HG03565 (cell line): ENCODE measurements at regions not wholly inside any gene's neighbourhood (a gene's known extent, or its start where the extent isn't known, plus 50 kb on each side); places are given as distances from the start of the nearest gene placed in this dataset.
"Not testable (repeated sequence)": the region's sequence is repeated elsewhere in the genome, so short reads cannot be mapped to it uniquely, and the experiment has no call there.

Experiments used
- ATAC-seq: cut with Tn5 transposase; IDR thresholded peaks from one replicate; pipeline ENCODE4 v1.9.1; 2021; ENCODE audit warnings: mild to moderate bottlenecking, moderate library complexity; ENCODE audit not compliant: unreplicated experiment

DNA sequence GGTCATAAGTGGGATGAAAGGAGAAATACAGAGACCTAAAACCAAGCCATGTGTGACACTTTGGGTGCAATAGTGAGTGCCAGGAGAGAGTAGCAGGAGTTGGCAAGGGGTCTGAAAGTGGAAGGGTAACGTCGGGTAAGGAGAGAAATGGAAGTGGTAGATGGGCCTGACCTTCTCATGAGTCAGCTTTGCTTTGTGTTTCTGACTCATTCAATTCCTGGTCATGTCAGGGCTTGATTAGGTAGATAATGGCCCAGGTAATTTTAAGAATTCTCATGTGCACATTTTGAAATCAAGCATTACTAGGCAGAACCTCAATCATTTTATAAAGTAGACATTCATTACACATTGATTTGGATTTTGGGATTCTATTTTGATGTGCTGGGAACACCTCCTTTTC, 262.5 kb downstream of the SOX2 start:
- no peak for ATAC-seq

DNA sequence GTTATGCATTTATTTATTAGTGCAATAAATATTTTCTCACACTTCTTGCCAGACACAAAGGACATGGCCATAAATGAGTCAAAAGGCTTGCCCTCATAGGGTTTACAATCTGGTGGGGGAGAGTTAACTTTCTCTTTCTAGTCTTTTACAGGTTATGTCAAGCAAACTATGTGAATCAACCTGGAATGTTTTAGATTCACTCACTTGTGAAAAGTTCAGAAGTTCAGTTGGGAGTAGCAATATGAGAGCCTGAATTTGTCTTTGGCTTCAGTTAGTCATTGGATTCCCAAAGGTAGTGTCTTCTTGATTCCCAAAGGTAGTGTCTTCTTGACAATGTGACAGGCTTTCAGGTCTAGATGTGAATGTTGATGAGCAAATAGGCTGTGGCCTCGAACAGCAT, 264.8 kb downstream of the SOX2 start:
- ATAC-seq: no peak

DNA sequence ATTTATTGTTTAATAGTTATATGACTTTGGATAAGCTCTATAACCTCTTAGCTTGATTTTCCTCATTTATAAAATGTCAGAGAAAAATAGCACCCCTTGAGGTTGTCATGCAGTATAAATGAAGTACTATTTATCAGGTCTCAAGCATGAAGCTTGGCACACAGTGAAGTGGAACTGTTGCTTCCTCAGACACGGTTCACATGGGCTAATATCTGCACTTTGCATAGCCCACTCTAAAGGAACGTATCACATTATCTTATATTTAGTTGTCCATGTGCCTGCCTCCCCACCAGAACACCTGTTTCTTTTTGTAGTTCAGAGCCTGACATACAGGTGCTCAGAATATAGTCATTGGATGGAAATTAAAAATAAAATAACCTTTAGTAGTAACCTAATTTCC, 273.7 kb downstream of the SOX2 start:
- no peak for ATAC-seq

DNA sequence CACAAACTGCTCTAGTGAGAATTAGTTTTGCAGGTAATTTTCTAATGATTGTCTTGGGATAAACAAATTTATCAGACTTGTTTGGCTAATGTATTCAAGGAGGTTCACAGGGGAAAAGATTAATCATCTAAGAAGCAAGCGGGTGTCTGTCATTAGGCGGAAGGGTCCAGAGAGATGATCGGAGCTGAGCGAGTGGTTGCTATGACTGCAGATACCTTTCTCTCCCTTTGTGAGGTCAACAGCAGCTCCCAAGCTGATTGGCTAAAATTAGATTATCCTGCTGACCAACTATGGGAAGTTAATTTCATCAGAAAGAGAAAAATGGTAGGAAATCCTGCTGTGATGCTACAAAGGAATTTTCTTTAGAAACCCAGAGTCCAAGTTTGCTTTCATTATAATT, 276.0 kb downstream of the SOX2 start:
- no peak for ATAC-seq

DNA sequence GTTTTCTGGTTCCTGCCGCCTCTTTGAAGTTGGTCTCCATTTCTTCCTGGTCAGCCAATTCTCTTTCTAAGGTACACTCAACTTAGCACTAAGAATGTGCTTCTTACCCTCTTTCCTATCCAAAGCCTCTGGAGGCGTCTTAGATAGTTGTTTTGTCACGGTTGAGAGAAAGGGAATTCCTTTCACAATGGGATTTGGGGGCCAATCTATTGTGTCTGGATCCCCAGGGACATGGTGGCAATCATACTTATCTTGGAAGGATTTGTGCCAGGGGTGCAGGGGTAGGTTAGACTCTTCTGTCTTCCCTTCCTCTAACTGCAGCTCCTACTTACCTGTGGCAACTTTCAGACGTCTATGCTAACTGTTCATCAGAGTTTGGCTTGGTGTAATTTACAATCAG, 287.1 kb downstream of the SOX2 start:
- ATAC-seq: no peak

DNA sequence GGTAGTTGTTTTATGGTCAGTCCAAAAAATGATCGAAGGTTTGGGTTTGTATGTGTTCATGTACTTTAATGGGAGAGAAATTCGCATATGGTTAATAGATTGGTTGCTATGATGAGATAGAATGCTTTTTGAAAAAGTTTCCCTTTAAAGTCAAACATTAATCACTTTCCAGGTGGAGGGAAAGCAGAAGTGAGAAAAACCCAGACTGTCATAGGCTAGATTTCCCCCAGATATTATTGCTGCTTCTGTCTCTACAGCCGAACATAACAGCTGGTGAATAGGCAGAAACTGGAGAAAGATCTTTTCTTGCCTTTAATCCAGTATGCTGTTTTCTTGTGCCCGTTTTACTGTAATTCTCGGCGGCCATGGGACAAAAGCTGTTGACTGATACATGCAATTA, 287.6 kb downstream of the SOX2 start:
- ATAC-seq: no peak

DNA sequence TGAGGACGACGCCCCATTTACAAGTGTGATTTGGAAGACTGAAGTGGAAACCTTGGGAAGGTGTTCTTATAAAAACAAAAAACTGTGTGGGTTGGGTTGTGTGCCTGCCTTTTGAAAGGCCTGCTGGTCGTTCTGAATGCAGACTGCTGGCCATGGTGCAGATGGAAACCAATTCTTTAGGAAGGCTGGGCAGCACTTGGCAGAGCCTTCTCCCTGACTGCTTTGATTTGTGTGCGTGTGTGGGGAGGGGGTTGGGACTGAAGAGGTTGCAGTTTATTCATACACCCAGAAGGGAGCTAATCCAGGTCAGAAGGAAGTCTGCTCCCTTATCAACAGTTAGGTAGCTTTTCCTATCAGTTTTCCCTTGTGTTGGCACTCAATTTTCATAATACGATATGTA, 288.7 kb downstream of the SOX2 start:
- ATAC-seq: no peak

DNA sequence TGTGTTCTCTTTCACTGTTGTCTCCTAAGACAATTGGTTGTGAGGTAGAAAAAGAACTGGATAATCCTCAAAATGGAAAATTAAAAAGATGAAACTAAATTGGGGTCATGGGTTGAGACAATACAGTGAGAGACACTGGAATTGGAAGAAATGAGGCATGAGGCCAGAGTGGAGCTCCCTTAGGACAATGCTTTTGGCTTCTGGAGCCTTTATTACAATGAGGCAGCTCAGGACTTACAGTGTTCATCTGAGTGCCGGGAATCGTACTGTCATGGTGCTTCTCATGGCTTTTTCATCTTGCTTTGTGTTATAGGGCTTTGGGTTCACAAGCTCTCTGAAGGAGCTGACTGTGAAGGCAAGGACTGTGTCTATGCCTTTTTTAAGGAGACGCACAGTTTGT, 293.5 kb downstream of the SOX2 start:
- ATAC-seq: no peak

DNA sequence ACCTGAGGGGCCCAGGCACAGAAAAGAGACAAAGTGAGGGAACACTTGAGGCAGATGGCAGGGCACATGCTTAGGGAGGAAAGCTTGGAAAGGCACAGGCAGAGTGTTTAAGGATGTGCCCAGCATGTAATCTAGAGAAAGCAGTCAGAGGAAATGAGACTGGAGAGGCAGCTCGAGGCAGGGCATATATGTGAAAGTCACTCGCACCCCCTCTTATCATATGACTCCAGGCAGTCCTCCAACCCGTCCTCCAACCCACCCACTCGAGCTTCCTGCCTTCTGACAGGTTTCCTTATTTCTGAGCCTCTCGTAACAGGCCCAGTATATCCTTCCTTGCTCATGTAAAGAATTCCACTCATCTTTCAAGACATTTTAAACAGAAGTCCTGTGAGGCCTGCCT, 294.0 kb downstream of the SOX2 start:
- no peak for ATAC-seq

DNA sequence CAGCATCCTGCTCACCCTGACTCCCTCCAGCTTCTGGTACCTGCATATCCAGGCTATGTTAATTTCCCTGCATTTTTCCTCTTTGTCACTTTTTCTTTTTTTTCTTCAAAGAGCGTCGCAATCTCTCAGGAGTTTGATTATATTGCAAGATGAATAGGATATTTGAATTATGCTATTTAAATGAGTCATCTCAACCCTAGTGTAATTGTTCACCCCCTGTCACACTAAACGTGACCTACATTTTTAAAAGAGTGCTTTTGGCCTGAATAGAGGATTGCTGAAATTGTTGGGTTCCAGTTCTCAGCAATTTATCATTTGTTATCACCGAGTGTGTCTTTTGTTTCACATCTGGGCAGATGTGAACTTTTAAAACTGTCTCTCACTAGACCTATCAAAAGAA, 294.7 kb downstream of the SOX2 start:
- ATAC-seq: no peak

DNA sequence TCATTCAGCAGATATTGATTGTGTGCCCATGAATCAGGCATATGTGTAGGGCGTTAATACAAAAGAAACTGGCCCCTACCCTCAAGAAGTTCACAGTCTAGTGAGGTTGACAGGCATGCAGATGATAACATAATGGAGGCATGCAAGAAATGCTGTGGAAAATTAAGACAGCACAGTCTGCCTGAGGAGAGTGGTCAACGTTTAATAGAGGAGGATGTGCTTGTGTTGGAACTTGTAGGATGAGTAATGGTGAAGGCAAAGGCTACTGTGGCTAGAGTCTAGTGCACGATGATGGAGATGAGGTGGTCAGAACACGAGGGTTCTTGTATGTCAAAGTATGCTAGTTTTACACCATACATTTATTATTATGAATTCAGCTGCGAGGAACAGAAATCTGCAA, 295.7 kb downstream of the SOX2 start:
- no peak for ATAC-seq

DNA sequence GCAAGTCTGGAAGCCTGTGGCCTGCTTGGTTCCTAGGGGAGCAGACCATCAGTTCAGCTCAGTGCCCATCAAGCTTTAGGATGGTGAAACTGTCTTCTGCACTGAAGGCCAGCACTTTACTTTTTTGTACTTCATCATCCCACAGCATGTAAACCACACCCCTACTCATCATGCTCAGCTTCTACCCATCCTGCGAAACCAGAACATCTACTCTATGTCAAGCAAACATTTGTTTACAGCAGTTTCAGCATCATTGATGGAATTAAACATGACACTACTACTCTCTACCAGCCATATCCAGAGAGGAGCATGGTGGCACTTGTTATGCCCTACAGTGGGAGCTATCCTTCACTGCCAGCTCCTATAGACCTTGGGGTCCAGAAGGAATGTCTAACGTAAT, 306.6 kb downstream of the SOX2 start:
- no peak for ATAC-seq

DNA sequence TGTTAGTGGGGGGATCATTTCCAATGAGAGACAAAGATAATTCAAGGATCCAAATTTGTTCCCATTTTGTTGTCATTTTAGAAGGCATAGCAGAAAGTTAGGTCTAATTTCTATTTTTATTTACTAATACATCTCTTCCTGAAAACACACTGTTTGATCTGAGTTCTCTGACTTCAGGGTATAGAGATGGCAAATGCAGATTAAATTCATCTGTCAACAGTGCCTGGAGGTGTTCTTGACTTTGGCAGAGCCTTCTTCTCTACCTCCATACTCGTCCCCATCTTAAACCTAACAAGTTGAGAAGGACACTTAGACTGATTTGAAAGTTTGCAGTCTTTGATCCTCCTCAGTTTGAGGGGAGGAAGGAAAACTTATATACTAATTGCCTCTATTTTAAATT, 308.2 kb downstream of the SOX2 start:
- ATAC-seq: no peak

DNA sequence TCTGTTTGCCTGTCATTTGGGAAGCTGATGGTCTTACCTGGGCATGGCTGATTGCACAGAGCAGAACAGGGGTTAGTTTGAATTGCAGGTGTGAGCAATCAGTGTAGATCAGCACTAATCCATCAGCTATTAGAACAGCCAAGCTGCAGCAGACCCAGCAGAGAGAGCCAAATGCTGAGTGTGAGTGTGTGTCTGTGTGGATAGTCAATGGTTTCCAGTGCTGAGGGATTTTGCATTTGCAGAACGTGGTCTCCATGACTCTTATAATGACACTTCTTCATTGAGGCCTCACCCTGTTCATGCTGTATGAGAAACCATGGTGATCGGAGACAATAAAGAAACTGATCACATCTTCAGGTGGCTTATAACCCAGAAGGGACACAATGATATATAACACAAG, 312.1 kb downstream of the SOX2 start:
- no peak for ATAC-seq

DNA sequence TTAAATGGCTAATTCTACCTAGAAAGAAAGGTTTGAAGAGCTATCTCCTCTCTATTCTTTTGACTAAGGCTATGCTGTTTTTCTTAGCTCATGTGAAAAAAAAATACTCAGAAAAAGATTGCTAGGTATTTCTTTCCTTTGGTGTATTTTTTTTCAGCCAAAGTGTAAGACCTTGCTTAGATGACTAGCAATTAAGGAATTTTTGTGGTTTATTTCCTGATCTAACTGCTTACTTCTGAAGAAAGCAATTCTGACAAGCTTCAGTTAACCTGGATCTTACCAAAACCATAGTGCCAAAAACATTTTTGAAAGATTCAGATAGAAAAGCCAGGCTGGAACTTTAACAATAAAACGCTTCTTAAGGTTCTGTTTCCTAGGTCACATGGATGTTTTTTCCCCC, 315.6 kb downstream of the SOX2 start:
- no peak for ATAC-seq

DNA sequence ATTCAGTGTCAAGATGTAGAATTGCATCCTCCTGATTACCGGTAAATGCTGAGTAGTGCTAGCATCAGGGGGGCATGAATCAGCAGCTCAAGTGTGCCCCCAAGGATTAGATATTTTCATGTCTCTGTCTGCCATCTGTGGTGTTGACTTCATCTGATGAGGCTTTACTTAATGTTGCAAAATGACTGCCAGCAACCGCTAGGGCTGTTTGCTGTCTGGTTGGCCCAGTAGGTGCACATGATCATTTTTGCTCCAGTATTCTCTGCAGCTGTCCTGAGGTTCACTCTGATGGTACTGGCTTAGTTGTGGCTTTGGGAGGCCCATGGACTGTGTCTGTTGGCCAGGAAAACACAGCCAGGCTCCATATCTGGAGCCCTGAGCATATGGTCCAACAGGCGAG, 316.4 kb downstream of the SOX2 start:
- ATAC-seq: no peak

DNA sequence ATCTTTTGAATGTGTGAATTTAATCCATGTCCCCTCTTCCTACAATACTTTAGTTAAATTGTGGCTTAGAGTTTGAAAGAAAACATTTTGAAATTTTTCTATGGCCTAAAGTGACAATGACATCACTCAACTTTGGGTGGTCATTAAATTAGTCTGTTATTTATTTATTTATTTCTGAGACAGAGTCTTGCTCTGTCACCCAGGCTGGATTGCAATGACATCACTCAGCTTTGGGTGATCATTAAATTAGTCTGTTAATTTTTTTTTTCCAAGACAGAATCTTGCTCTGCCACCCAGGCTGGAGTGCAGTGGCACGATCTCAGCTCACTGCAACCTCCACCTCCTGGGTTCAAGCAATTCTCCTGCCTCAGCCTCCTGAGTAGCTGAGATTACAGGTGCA, 322.5 kb downstream of the SOX2 start:
- not testable (repeated sequence) for ATAC-seq

DNA sequence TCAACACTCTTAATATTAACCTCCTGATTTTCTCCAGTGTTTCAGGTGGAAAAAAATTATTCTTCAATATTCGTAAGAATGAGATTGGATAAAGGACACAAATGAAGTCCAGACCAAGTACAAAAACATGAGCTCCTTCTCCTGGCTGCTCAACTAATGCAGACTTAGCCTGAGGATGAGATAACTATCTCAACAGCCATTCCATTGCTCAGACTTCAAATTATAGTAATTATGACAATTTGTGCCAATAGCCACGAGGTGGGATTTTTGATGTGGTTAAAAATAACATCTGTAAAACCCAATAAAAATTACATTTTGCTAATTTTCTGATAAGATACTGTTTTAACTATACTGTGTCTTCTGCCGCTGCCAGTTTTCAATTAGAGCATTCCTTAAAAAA, 323.6 kb downstream of the SOX2 start:
- no peak for ATAC-seq

DNA sequence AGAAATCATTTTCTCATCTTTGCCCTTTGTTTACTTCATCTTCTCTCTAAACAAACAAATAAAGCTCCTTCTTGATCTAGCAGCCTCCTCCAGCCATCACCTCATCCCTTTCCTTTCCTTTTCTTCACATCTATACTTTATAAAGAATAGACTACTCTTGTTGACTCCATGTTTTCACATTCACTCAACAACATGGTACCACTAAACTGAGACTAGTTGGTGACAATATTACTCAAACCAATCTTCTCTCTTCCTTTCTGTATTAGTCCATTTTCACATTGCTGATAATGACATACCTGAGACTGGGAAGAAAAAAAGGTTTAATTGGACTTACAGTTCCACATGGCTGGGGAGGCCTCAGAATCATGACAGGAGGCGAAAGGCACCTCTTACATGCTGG, 324.7 kb downstream of the SOX2 start:
- no peak for ATAC-seq

DNA sequence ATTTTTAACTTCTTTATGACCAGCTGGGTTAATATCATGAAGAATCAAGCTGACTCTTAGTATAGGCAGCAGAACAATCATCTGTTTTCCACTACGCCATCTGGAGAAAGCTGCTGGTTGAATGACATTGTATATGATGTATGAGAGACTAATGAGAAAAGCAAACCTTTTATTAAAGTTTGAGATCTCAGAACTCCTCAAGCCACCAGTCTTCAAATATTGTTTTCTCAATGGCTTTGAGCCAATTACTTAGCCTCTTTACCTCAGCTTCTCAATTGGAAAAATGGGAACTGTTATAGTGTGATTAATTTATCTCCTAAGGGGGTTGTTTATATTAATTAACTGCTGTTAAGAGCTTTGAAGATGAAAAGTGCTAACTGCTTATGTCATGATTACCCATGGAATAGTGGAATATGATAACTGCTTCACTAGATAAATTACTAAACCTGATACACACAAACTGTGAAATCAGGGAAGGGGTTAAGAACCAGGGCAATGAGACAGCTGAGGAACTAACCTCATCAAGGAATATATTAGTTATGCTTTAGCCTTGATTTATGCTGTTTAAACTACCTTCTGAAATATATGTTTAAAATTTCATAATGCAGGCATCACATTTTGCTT, 330.1 kb downstream of the SOX2 start:
- ATAC-seq: no peak

DNA sequence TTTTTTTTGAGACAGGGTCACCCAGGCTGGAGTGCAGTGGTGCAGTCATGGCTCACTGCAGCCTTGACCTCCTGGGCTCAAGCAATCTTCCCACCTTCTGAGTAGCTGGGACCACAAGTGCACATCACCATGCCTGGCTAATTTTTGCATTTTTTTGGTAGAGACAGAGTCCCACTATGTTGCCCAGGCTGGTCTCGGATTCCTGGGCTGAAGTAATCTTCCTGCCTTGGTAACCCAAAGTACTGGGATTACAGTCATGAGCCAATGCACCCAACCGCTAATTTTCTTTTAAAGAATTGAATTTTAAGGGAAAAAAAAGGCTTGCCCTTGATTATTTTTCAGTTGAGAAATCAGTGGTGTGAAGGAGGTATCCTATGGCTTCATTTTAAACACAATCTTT, 334.0 kb downstream of the SOX2 start:
- no peak for ATAC-seq

DNA sequence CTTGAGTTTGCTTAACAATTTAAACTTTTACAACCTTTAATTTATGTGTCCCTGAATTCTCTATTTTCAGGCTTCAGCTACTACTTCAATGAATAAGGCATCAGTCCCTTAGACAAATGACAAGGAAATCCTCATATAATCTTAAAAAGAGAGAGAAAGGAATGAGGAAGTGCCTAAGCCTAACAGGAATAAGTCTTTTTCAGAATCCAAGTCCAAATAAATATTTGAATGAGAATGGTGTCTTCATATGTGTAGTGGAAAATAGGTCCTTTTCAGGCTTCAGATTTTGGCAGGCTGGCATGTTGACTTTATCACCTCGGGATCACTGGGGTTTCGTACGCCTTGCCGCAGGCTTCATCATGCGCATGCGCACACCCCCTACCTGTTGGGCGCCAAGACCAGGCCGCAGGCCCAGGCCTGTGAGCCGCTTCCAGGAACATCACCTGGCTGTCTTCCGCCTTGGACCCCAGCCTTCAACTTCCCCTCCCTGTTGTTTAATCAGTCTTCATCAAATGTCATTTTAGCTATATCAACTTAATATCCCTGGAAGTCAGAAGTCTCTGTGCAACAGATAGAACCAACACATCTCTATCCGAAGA, 334.5 kb downstream of the SOX2 start:
- no peak for ATAC-seq

DNA sequence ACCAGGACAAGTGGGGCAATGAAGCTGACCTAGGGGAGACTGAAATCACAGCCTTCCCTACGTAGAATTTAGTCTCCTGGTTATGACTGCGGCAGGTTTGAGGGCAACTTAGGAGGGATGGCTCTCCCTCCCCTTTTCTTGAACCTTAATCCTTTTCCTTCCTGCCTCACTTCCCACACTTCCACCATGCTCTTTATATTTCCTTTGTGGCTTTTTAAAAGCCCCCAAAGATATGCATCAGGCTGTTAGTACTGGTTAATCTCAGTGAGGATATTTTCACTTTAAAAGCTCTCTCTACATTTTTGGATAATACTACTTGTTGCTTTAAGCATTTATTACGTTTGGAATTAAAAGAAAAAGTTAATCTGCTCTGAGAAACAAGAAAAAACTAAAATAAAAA, 339.2 kb downstream of the SOX2 start:
- no peak for ATAC-seq
